NCI-H2196 treated with DMSO at 0.1 percent for 48 hours (cell line): ENCODE measurements at regions not wholly inside any gene's neighbourhood (a gene's known extent, or its start where the extent isn't known, plus 50 kb on each side); places are given as distances from the start of the nearest gene placed in this dataset.

Experiments
- DNase-seq: peaks from one replicate; lab custom pipeline; 2025; ENCODE audit not compliant: unreplicated experiment; lab: John Stamatoyannopoulos, UW

DNA sequence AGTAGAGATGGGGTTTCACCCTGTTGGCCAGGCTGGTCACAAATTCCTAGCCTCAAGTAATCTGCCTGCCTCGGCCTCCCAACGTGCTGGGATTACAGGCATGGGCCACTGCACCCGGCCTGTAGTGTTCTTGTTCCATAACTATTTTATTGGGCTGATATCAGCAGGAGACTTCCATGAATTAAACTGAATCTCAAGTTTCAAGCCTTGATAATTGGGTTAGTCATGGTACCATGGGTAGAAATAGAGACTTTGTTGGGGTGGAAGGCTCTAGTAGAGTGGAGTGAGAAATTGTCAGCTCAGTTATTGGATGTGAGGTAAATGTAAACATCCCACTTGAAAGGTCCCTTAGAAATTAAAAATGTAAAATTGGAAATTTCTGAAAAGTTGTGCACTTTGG lies 419.1 kb downstream of the ADGRL2 start:
- no peak for DNase-seq

DNA sequence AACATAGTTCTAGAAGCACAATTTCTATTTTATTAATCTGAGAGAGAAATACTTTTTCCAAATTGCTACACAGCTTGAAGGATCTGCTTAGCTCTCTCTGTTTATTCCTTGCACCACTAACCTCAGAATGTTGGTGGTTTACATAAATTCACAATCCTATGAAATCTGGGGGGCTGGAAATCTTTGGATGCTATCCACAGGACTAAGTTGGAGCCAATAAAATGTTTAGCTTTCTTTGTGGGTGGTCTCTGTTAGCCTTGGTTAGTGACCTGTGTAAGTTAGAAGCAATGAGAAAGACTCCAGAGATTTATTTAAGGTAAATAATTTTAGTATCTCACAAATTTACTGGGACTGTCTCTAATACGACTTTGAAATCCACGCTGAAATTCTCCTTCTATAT lies 418.1 kb downstream of the ADGRL2 start:
- DNase-seq = no peak

DNA sequence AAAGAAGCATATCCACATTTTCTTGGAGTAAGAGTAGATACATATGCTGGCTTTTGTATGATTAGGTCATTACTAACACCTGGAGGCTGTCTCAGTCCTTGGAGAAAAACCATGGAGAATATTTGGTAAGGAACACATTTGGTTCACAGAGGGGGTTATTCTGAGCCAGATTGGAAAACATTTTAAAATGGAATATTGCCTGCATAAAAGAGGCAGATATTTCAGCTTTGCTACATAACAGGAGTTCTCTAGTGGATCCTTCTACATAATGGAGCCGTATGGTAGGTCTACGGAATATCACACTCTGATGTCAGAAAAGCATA lies 415.1 kb downstream of the ADGRL2 start:
- no peak for DNase-seq

DNA sequence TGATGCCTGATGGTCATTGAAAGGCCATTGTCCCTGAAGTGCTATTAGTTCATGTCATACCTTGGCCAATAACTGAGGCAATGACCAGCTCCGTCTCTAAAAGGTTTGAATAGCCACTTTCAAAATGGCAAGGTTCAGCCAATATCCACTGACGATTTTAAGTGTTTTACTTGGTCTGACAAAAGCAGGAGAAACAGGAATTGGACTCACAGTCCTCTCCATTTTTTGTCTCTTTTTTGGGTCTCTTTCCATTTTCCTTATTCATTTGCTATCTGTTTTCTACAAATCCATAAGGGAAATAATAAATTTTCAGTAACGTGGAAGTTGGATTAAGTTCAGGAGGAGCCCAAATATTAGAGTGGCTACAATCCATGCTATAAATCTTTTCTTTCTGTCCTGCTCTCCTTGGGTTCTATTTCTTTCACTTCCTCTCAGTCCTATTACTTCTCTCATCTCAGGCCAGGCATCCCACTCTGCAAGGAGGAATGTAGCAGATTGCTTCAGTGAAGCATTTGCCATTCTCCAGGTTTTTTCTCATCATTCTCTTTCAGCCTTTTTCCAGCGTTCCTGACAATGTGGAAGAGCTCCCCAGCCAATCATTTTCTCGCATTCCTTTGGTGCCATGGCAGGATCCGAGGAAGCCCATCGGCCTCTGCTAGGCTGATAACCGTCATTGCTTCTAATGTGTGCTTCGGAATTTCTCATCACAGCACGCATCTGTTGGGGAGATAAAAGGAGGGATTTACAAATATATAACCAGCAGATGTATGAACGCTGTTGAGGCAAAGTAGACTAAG lies 414.5 kb downstream of the ADGRL2 start:
- no peak for DNase-seq

DNA sequence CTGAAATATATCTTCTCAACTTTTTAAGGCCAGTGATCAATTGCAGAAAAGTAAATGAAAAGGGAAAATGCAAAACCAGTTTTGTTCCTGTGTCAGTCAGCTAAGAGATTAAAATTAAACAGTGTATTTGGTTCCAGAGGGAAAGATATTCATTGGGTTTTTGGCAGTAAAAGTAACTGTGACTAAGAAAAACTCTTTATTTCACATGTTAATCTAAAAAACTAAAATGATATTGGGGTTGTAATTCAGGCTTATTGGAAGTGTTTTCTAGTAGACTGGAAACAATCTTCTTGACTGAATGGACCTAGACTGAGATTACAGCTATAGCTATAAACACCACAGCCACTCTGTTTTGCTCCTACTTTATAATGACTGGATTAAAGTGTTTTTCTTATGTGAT lies 413.9 kb downstream of the ADGRL2 start:
- no peak for DNase-seq

DNA sequence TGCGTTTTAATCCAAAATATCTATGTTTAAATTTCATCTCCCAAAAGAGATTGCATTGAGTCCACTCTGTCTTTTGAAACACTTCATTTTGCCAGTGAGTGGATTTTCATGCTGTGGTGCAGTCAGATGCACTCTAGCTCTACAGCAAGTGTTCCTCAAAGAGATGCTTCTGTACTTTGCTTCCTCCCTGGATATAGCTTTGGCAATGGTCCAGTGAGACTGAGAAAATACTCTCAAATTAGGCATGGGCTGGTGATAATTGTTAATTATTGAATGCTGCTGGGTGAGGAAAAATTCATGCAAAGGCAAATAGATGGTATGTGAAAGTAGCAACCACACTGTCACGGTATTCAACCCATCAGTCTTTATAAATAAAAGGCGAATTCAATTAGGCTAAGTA lies 396.9 kb downstream of the ADGRL2 start:
- DNase-seq = no peak

DNA sequence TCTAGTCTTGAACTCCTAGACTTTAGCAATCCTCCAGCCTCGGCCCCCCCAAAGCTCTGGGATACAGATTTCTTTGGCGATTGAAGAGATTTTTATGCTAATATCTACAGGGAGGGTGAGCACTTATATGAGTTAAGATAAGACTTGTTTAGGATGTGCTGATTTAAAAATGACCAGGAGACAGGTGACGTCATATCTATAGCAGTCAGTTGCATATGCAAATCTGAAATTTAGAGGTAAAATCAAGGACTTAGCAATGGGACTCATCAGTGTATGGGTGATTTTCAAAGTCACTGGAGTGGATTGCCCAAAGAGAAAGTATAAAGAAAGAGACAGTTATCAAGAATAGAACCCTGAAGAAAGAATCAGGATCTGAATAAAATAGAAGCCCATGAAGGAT lies 394.5 kb downstream of the ADGRL2 start:
- no peak for DNase-seq

DNA sequence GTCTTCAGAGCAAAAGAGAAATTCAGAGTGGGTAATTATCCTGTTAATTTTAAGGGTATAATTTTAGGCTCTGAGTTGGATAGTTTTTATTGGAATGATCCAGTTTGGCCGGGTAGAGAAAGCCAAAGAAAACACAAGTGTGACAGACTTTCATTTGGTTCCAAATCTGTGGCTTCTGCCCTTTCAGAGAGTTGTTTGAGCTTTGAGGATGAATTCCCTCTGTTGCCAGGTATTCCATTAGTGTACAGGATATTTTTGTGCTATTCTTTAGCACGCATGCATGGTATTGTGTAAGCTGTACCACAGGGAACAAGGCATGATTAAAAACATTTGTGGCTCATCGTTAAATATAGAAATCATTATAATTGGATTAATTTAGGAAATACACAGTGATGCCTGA lies 384.4 kb downstream of the ADGRL2 start:
- no peak for DNase-seq

DNA sequence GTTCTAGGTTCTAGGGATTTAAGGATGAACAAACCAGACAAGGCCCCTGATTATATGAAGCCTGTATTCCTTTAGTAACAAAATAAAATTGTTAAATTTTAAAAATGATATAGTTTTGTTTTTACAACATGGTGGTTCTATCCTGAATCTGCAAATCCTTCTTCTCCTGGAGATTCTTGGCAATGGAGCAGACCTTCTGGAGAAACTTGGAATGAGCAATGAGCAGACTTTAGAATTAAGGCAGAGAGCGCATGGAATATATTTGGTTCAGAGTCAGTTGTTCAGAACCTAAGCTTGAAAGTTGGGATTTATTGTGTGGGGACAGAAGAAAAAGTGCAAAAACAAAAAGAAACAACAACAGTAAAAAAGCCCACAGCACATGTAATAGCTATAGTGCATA lies 381.1 kb downstream of the ADGRL2 start:
- no peak for DNase-seq

DNA sequence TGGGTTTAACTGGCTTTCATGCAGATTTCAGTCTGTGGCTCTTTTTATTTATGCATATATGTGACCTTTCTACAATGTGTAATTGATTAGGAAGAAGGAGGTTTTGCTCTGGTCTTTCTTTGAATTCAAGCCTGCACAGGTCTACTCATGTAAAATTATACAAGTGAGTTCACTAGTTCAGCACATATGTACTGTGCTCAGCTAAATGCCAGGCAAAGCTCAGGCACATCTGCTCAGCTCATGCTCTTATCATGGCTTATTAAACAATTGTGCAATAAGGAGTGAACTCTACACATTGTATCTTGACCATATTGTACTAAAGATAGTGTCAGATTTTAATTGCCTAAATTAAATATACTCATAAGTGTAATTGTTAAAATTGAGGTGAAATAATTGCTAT lies 378.4 kb downstream of the ADGRL2 start:
- DNase-seq = no peak

DNA sequence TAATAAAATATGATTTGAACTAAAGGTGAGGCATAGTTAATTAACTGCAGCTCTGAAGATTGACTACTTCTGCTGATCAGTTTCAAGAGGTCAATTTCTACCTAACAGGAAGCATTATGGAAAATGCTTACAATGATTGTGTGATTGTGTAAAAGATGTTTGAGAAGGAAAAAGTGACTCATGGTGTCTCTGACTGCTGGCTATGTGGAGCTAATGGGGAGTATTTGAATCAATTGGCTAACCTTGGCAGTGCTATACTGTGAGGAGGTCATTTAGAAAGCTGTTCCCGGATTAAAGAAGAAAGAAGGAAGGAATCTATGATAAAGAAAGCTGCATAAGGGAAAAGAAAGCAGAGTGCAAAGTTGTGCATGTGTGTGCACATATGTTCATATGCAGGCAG lies 376.5 kb downstream of the ADGRL2 start:
- DNase-seq = no peak

DNA sequence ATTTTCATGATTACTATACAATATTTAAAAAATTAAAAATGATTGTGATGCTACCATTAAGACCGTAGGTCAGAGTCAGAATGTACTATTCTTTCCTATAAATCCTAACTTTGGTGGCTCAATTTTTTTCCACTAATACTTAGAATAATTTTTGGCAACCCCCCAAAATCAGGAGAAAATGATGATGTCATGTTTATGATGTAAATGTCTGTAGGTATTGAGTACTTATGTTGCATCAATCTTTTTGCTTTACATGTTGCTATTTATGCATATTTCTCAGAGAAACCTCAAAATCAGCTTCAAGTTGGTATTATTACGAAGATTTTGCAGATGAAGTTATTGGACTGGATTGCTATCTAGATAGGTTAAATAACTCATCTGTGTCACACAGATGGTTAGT lies 371.2 kb downstream of the ADGRL2 start:
- DNase-seq = no peak

DNA sequence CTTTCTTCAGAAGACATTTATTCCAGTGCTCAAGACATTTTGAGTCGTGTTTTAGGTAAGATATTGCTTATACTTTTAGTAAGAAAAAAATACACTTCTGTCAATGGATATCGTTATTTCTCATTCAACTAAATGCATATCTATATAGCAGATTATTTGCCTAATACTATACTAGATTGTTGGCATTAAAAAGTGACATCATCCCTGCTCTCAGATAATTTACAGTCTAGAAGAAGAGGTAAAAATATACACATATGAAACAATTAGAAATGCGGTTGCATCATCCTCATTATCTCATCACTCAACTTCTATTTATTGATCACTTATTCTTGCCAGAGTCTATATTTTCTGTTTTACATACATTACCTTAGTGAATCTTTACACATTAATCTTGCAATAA lies 367.7 kb downstream of the ADGRL2 start:
- DNase-seq = no peak

DNA sequence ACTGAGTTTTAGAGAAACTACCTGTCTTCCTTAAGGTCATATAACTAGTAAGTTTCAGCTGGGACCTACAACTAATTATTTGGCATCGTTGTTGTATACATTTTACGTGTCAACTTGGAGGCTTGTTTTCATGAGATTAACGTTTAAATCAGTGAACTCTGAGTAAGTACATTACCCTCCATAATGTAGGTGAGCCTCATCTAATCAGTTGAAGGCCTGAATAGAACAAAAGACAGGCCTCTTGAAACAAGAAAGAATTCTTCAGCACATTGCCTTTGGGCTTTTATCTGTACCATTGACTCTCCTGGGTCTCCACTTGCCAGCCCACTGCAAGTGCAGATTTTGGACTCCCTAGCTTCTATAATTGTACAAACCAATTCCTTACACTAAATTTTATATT lies 364.6 kb downstream of the ADGRL2 start:
- DNase-seq = no peak

DNA sequence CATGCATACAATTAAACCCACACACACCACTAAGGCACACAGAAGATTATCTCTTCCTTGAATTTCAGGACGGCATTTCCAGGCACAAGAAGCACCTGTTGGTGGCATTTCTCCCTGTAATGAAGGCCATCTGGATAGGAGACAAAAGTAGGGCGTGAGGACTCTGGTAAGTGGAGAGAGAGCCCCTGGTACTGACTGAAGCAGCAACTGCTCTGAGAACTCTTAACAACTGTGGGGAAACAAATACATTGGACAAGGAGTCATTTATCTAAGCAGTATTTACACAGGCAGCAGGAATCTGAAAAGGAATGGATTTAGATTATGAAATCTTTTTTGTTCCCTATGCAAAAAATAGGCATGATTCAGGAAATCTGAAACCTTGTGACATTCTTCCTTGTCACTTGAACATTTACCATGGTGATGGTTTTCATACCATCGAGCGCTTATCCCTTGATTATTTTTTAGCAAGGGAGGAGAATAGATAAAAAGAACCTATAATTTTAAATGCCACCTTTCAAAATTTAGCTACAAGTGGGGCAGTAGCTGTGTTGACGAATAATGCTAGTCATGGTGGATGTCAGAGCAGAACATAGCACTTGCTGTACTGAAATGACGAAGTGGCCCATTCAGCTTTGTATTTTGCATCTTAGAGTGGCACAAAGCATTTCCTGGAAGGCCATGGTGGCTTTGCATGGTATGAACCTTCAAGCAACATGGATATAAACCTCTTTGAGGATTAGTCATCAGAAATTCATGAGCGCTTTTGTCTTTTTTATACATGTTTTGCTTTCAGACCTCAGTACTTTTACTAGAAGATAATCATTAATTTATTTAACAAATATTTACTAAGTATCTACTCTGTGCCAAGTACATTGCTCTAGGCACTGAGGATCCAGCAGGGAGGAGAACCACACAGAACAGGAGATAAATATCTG lies 362.0 kb downstream of the ADGRL2 start:
- DNase-seq = no peak

DNA sequence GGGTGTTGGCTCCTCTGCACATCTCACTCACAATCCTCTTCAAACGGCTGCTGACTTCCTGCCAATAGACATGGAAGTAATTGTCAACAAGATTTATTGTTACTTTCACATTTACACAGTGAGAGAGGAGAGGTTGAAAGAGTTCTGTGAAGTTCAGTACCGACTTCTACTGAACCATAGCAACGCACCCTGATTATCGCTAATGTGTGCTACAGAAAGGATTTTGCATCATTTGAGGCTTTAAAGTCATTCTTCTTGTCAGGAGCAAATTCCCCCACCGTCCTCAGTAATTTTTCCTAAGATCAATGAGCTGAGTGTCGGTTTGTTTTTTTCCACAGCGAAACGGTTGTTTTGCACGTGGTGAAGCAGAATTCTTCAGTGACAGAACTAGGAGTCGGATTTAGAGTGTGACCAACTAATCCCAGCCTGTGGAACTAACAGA lies 361.0 kb downstream of the ADGRL2 start:
- no peak for DNase-seq

DNA sequence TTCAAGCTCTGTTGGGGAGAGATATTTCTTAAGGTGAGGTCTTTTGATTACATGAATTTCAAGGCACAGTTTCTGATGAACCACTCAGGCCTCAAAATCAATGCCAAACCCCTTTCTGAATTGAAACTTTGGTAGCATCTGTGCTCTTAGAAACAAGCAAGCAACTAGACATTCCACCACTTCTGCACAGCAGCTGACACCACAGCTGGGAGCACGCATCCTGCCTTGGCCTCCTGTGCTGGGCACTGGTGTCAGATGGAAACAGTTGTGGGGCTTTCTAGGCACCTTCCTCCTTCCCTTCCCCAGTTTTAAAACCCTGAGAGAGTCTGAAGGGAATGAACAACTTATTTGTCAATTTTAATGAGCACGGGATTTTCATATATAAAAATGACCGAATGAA lies 360.2 kb downstream of the ADGRL2 start:
- DNase-seq = no peak

DNA sequence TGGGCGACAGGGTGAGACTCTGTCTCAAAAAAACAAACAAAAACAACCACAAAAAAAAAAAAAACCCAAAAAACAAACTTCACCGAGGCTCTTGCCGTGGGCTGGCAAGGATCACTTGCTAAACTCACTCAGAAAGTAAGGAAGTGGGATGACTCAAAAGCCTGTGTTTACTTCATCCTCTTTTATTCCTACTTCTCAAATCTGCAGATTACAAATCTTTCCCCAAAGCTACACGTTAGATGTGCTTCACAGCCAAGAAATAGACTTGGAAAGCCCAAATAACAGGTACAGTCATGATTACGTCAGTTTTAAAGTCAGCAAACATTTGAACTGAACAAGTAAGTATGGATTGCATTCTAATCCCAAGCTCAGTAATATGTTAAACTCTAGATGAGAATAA lies 359.3 kb downstream of the ADGRL2 start:
- no peak for DNase-seq

DNA sequence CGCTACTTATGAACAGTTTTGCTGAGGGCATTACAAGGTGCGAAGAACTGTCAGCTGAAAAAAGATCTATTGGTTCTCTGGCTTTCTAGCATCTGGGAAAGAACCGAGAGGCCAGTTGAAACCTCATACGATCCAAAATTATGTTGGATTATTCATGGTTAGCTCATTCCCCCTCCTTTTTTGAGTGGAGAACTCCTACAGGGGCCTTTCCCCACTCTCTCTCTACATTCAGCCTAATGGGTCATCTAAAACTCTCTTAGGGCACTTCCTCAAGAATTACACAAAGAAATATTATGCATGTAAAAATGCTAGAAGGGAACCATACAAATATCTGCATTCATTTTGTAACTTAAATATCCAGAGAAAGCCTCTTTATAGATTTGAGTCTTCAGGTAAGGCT lies 358.2 kb downstream of the ADGRL2 start:
- DNase-seq = no peak

DNA sequence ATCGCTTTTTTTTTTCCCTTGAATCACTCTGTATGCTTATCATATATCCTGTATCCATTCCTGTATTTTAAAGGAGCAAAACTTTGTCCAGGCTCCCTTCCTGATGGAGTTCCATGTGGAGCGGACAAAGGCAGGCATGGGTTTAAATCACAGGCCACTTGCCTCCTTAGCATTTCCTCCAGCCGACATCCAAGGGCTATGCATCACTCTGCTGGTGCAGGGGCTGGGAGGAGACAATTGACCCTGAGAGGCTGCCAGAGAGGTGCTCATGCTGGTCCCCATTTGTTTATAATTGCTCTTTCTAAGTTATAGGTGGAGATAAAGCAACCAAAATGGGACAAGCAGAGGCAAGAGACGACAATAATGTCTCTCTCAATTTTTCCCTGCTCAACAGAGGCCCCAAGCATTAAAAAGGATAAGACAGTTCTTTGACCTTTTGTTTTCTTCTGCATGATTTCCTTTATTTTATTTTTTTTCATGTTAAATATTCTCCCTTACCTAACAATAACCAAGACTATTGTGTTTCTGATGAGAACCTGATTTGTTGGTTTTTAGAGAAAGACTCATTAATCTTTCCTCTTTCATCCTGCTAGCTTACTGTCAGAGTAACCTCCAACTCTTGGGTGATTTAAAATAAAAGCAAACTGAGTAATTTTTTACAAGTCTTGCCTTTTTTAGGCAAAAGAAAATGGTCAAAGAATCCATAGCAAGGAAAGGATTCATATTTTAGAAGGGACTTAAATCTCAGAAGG lies 353.7 kb downstream of the ADGRL2 start:
- DNase-seq = no peak

DNA sequence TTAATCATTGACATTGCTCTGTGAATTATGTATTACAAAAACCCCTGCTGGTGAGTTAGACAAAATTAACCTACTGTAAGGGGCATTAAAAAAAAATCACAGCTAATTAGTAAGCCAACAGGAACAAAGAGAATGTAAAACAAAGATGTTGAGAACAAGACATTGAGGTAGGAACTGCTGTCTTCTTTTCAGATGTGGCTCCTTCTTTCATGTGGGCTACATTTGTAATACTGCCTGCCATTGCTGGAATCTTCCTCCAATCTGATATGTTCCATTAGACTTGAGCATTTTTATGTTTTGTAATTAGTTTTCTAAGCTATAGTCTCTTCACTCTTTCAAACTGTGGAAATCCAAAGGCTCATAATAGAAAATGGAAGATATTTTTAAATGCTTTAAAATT lies 353.0 kb downstream of the ADGRL2 start:
- no peak for DNase-seq

DNA sequence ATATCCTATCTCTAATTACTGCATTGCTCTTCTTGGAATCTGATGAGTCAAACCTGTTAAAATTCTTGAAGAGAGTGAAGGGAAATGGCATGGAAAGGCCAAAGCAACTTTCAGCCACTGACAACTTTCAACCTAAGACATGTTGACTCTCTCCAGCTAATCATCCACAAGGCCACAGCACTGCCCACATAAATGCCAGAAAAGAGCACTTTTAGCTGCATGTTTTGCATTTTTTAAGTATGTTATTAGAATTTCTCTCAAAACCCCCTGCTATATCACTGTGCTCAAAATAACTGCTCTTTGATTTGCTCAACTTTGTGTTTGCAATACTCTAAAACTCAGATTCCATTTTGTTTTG lies 352.5 kb downstream of the ADGRL2 start:
- DNase-seq = no peak
